PC-9 (cell line): ENCODE measurements at regions not wholly inside any gene's neighbourhood (a gene's known extent, or its start where the extent isn't known, plus 50 kb on each side); places are given as distances from the start of the nearest gene placed in this dataset.

Source experiments
- BruUV-seq: library from RNA; stranded (reverse); fragments of 400-500 nt; replicated peaks from 2 replicates; lab custom pipeline; 2021; lab: Mats Ljungman, UMichigan
- CTCF ChIA-PET: fragments of 300-600 bp; sonication (Branson Sonifier 250); formaldehyde crosslinking; loops from one replicate; lab custom pipeline; 2022; ENCODE audit warnings: antibody characterized with exemption; lab: Charles Lee
- POLR2A ChIA-PET: fragments of 300-600 bp; sonication (Branson Sonifier 250); formaldehyde crosslinking; loops from one replicate; lab custom pipeline; 2022; ENCODE audit warnings: antibody characterized with exemption; ENCODE audit not compliant: unreplicated experiment; lab: Charles Lee
- DNase-seq, 2 experiments: peaks; one replicate each; pipeline versions ENCODE4 v3.0.0 to v3.0.0-alpha.2; 2015 to 2022; ENCODE audit warnings: mixed read lengths in 1 of 2
- H2AFZ ChIP-seq: fragments of 200-600 bp; sonication (generic); 2 replicates; pipeline ENCODE4 v1.8.1; 2017; ENCODE audit warnings: antibody characterized with exemption
- H3F3A ChIP-seq: fragments of 200-600 bp; sonication (generic); 2 replicates; pipeline ENCODE4 v1.8.1; 2017; ENCODE audit warnings: antibody characterized with exemption, mild to moderate bottlenecking, low read depth; ENCODE audit not compliant: insufficient read depth
- H3K27ac ChIP-seq: fragments of 200-600 bp; sonication (generic); 2 replicates; pipeline ENCODE4 v1.6.1; 2016; ENCODE audit warnings: mixed run types
- H3K27me3 ChIP-seq: fragments of 200-600 bp; sonication (generic); 2 replicates; pipeline ENCODE4 v1.6.1; 2016; ENCODE audit warnings: low read depth, mixed run types; ENCODE audit not compliant: insufficient read depth
- H3K36me3 ChIP-seq: fragments of 200-600 bp; sonication (generic); 2 replicates; pipeline ENCODE4 v1.6.1; 2016; ENCODE audit warnings: low read depth, mixed run types
- H3K4me1 ChIP-seq: fragments of 200-600 bp; sonication (generic); replicated peaks from 2 replicates; pipeline ENCODE4 v1.6.1; 2016; ENCODE audit warnings: mixed run types; ENCODE audit not compliant: insufficient read depth
- H3K4me2 ChIP-seq: fragments of 200-600 bp; sonication (generic); 2 replicates; pipeline ENCODE4 v1.6.1; 2017; ENCODE audit warnings: mixed run types
- H3K4me3 ChIP-seq: fragments of 200-600 bp; sonication (generic); 2 replicates; pipeline ENCODE4 v1.6.1; 2016; ENCODE audit warnings: mixed run types
- H3K79me2 ChIP-seq: fragments of 200-600 bp; sonication (generic); 2 replicates; pipeline ENCODE4 v1.6.1; 2017; ENCODE audit warnings: low read depth, mixed run types
- H3K9me2 ChIP-seq: fragments of 200-600 bp; sonication (generic); 2 replicates; pipeline ENCODE4 v1.8.1; 2017; ENCODE audit warnings: mild to moderate bottlenecking; ENCODE audit not compliant: insufficient read depth
- H3K9me3 ChIP-seq: fragments of 200-600 bp; sonication (generic); 2 replicates; pipeline ENCODE4 v1.8.1; 2016; ENCODE audit warnings: low read depth; ENCODE audit not compliant: insufficient read depth
- H4K20me1 ChIP-seq: fragments of 200-600 bp; sonication (generic); 2 replicates; pipeline ENCODE4 v1.8.1; 2017; ENCODE audit not compliant: insufficient read depth
- CTCF ChIP-seq: fragments of 200-600 bp; sonication (generic); conservative IDR thresholded peaks from 2 replicates; pipeline ENCODE4 v1.6.1; 2017; ENCODE audit warnings: mixed run types, antibody characterized with exemption, mild to moderate bottlenecking, moderate library complexity
- EZH2 ChIP-seq: fragments of 200-600 bp; sonication (generic); IDR thresholded peaks from 2 replicates; pipeline ENCODE4 v1.8.0; 2017; ENCODE audit warnings: antibody characterized with exemption, low read depth
- intact Hi-C: fragments of 100-400 bp; cut with micrococcal nuclease; formaldehyde crosslinking; loops from one replicate; pipeline ENCODE4 v1.10.0; 2022; ENCODE audit not compliant: unreplicated experiment

GRCh38 chr6:104472021-104472901 lies 387.5 kb downstream of the HACE1 start:
- no peaks in the 10 kb centered on the region for H3K36me3 ChIP-seq
- no peaks in the 10 kb centered on the region for H3K79me2 ChIP-seq
- no peaks in the 10 kb centered on the region for H3K27me3 ChIP-seq
- no peak for DNase-seq
- no peak overlapping the region for H3K4me2 ChIP-seq
- intact Hi-C loops, result no loop called here
- BruUV-seq, result no TSS peak
- no peak overlapping the region for H2AFZ ChIP-seq
- POLR2A ChIA-PET, result no interaction called here
- no peaks in the 10 kb centered on the region for H3K4me1 ChIP-seq
- no peak overlapping the region for H3K27ac ChIP-seq
- H3F3A ChIP-seq, result no peaks in the 10 kb centered on the region
- CTCF ChIA-PET, result no interaction called here
- no peaks in the 10 kb centered on the region for H4K20me1 ChIP-seq
- TF ChIP-seq CTCF (no peak), EZH2 (no peak)
- H3K9me2 ChIP-seq, result no peaks in the 10 kb centered on the region
- no peak overlapping the region for H3K4me3 ChIP-seq
- H3K9me3 ChIP-seq, result no peaks in the 10 kb centered on the region

- H3K4me1 ChIP-seq, result no peaks in the 10 kb centered on the region
- ChIA-PET POLR2A (no interaction called here), CTCF (no interaction called here)
Measured at GRCh38 chr6:104466306-104466705, 393.4 kb downstream of the HACE1 start.

More at GRCh38 chr6:104466306-104466705, 393.4 kb downstream of the HACE1 start:
- Histone ChIP-seq H3K27ac (no peak overlapping the region), H3K9me2 (no peaks in the 10 kb centered on the region), H3K36me3 (no peaks in the 10 kb centered on the region), H2AFZ (no peak overlapping the region), H3K27me3 (no peaks in the 10 kb centered on the region), H3K4me3 (no peak overlapping the region), H3K4me2 (no peak overlapping the region), H3K79me2 (no peaks in the 10 kb centered on the region), H4K20me1 (no peaks in the 10 kb centered on the region), H3K9me3 (no peaks in the 10 kb centered on the region), H3F3A (no peaks in the 10 kb centered on the region)
- DNase-seq, result no peak
- intact Hi-C loops, result no loop called here
- no peak for TF ChIP-seq EZH2
- TF ChIP-seq CTCF, result no peak
- no TSS peak for BruUV-seq
